GM12878 (cell line): ENCODE measurements at regions not wholly inside any gene's neighbourhood (a gene's known extent, or its start where the extent isn't known, plus 50 kb on each side); places are given as distances from the start of the nearest gene placed in this dataset.

Source experiments
- ATAC-seq: fragments of 200-7000 bp; cut with Tn5 transposase; 3 replicates; pipeline ENCODE4 v1.9.1; 2020; ENCODE audit warnings: mild to moderate bottlenecking, moderate library complexity
- BruUV-seq: library from RNA; stranded (reverse); fragments of 400-500 nt; replicated peaks from 2 replicates; lab custom pipeline; 2021; lab: Mats Ljungman, UMichigan
- CTCF ChIA-PET: fragments of 300-600 bp; sonication (Branson Sonifier 250); formaldehyde crosslinking; extraction: SDS; loops from one replicate; lab custom pipeline; 2021; ENCODE audit warnings: inconsistent platforms; lab: Yijun Ruan, JAX
- POLR2A ChIA-PET: fragments of 350-600 bp; formaldehyde crosslinking; extraction: SDS; loops from one replicate; lab custom pipeline; 2021; ENCODE audit warnings: inconsistent platforms; lab: Charles Lee
- RAD21 ChIA-PET: fragments of 300-600 bp; sonication (Branson Sonifier 250); formaldehyde crosslinking; loops from one replicate; lab custom pipeline; 2023; ENCODE audit warnings: antibody characterized with exemption; ENCODE audit not compliant: unreplicated experiment; lab: Charles Lee
- SMC1A ChIA-PET: fragments of 300-600 bp; sonication (Branson Sonifier 250); formaldehyde crosslinking; loops from one replicate; lab custom pipeline; 2023; ENCODE audit not compliant: unreplicated experiment, uncharacterized antibody; lab: Charles Lee
- DNase-seq: peaks from one replicate; pipeline ENCODE4 v3.0.0-alpha.2; 2011; ENCODE audit warnings: low read depth, low spot score
- FAIRE-seq: peaks from 3 replicates; lab custom pipeline; 2011; peaks lifted over from hg19 to GRCh38; lab: Jason Lieb, UNC
- H2AFZ ChIP-seq: 2 replicates; pipeline ENCODE4 v1.6.0; 2011; ENCODE audit warnings: low read depth, low read length, control low read depth; ENCODE audit not compliant: control insufficient read depth
- H3K27ac ChIP-seq: 2 replicates; pipeline ENCODE4 v1.5.1; 2011; ENCODE audit warnings: control low read depth; ENCODE audit not compliant: control insufficient read depth, insufficient read depth
- H3K27me3 ChIP-seq, 2 experiments: replicated peaks in 1 of 2; 2 replicates each; pipeline versions ENCODE4 v1.6.0 to v1.6.1; 2011; ENCODE audit warnings: low read length in 1 of 2; ENCODE audit not compliant: control insufficient read depth in 2 of 2, insufficient read depth in 2 of 2
- H3K36me3 ChIP-seq, 2 experiments: 2 replicates each; pipeline ENCODE4 v1.5.1; 2011; ENCODE audit warnings: low read length in 1 of 2; ENCODE audit not compliant: control insufficient read depth in 2 of 2, insufficient read depth in 2 of 2
- H3K4me1 ChIP-seq: 2 replicates; pipeline ENCODE4 v1.6.1; 2011; ENCODE audit warnings: mild to moderate bottlenecking, low read length, moderate library complexity, mixed read lengths; ENCODE audit not compliant: control insufficient read depth, insufficient read depth
- H3K4me2 ChIP-seq: 2 replicates; pipeline ENCODE4 v1.6.0; 2011; ENCODE audit warnings: control low read depth; ENCODE audit not compliant: control insufficient read depth, insufficient read depth
- H3K4me3 ChIP-seq: fragments of 200-600 bp; sonication (generic); 2 replicates; pipeline ENCODE4 v1.5.1; 2016
- H3K79me2 ChIP-seq: 2 replicates; pipeline ENCODE4 v1.6.0; 2011; ENCODE audit warnings: low read length; ENCODE audit not compliant: control insufficient read depth, insufficient read depth
- H3K9ac ChIP-seq: 2 replicates; pipeline ENCODE4 v1.8.0; 2011; ENCODE audit warnings: low read length, control low read depth, mixed read lengths; ENCODE audit not compliant: control insufficient read depth, insufficient read depth
- H3K9me3 ChIP-seq: replicated peaks from 3 replicates; pipeline ENCODE4 v1.5.1; 2011; ENCODE audit warnings: mild to moderate bottlenecking, low read length; ENCODE audit not compliant: control insufficient read depth, insufficient read depth
- H4K20me1 ChIP-seq: 2 replicates; pipeline ENCODE4 v1.6.0; 2011; ENCODE audit not compliant: control insufficient read depth, insufficient read depth
- ATF7 ChIP-seq: fragments of 450-650 bp; IDR thresholded peaks from 2 replicates; pipeline ENCODE4 v1.6.1; 2016; ENCODE audit warnings: low read depth, mild to moderate bottlenecking
- CBFB ChIP-seq: IDR thresholded peaks from 2 replicates; pipeline ENCODE4 v1.6.1; 2016; ENCODE audit warnings: antibody characterized with exemption, low read depth
- CBX3 ChIP-seq: fragments of 200-600 bp; sonication (generic); IDR thresholded peaks from 2 replicates; pipeline ENCODE4 v1.6.1; 2016; ENCODE audit warnings: low read depth, borderline replicate concordance
- CREB1 ChIP-seq: IDR thresholded peaks from 2 replicates; pipeline ENCODE4 v1.6.1; 2012; ENCODE audit warnings: low read depth, mild to moderate bottlenecking, inconsistent platforms
- EED ChIP-seq: sonication (generic); IDR thresholded peaks from 2 replicates; pipeline ENCODE4 v1.6.1; 2016; ENCODE audit warnings: antibody characterized with exemption, low read depth
- IRF5 ChIP-seq: fragments of 450-650 bp; IDR thresholded peaks from 2 replicates; pipeline ENCODE4 v1.6.1; 2017; ENCODE audit warnings: borderline replicate concordance
- KDM1A ChIP-seq: fragments of 200-600 bp; sonication (generic); IDR thresholded peaks from 2 replicates; pipeline ENCODE4 v1.6.1; 2016; ENCODE audit warnings: borderline replicate concordance
- NFXL1 ChIP-seq: fragments of 450-650 bp; IDR thresholded peaks from 2 replicates; pipeline ENCODE4 v1.6.1; 2017; ENCODE audit warnings: antibody characterized with exemption, mild to moderate bottlenecking, borderline replicate concordance
- PAX8 ChIP-seq: fragments of 450-650 bp; IDR thresholded peaks from 2 replicates; pipeline ENCODE4 v1.6.1; 2017; ENCODE audit warnings: mild to moderate bottlenecking, moderate library complexity
- RB1 ChIP-seq: fragments of 450-650 bp; formaldehyde crosslinking; IDR thresholded peaks from 2 replicates; pipeline ENCODE4 v1.6.1; 2017; ENCODE audit warnings: mild to moderate bottlenecking, borderline replicate concordance
- SIN3A ChIP-seq: IDR thresholded peaks from 2 replicates; pipeline ENCODE4 v1.6.1; 2012; ENCODE audit warnings: low read depth, low read length, improper control_type of control experiment
- STAT3 ChIP-seq: IDR thresholded peaks from 2 replicates; pipeline ENCODE4 v1.6.1; 2011; ENCODE audit warnings: low read depth, low read length, improper control_type of control experiment
- TBL1XR1 ChIP-seq: IDR thresholded peaks from 2 replicates; pipeline ENCODE4 v1.6.1; 2012; ENCODE audit warnings: low read depth, low read length, improper control_type of control experiment
- ZNF622 ChIP-seq: fragments of 450-650 bp; IDR thresholded peaks from 2 replicates; pipeline ENCODE4 v1.6.1; 2017; ENCODE audit warnings: mild to moderate bottlenecking, inconsistent platforms
- WGBS: methylation state at CpG from one replicate; pipeline ENCODE4 v1.1.6; 2016; ENCODE audit warnings: low lambda C conversion rate; ENCODE audit not compliant: insufficient replicate concordance, insufficient coverage; ENCODE audit errors: missing lambda C conversion rate; 5-methylcytosine and 5-hydroxymethylcytosine counted together
- in situ Hi-C: fragments of 300-500 bp; cut with MboI; formaldehyde crosslinking; loops from 9 replicates; pipeline ENCODE4 v1.14.3; 2018; ENCODE audit warnings: mixed read lengths
- intact Hi-C: fragments of 100-400 bp; cut with micrococcal nuclease; formaldehyde crosslinking; loops from one replicate; pipeline ENCODE4 v1.14.2; 2022; ENCODE audit not compliant: unreplicated experiment
- TF ChIP-seq, protein P1 (sequence below): IDR thresholded peaks from 2 replicates; pipeline ENCODE4 v1.6.1; 2012; ENCODE audit warnings: improper control_type of control experiment, low read depth, low read length; ENCODE audit not compliant: insufficient replicate concordance
- TF ChIP-seq, protein P2 (sequence below): IDR thresholded peaks from 2 replicates; pipeline ENCODE4 v1.6.1; 2012; ENCODE audit warnings: mild to moderate bottlenecking, low read depth, low read length

DNA sequence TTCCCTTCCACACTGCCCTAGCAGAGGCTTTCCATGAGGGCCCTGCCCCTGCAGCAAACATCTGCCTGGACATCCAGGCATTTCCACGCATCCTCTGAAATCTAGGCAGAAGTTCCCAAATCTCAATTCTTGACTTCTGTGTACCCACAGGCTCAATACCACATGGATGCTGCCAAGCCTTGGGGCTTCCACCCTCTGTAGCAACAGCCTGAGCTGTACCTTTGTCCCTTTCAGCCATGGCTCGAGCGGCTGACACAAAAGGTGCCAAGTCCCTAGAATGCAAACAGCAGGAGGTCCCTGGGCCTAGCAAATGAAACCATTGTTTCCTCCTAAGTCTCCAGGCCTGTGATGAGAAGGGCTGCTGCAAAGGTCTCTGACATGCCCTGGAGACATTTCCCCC lies 744.5 kb upstream of the LINC00305 start:
- no peaks in the 10 kb centered on the region for H3K4me1 ChIP-seq
- in situ Hi-C loops, result no loop called here
- TF ChIP-seq, protein P1, sequence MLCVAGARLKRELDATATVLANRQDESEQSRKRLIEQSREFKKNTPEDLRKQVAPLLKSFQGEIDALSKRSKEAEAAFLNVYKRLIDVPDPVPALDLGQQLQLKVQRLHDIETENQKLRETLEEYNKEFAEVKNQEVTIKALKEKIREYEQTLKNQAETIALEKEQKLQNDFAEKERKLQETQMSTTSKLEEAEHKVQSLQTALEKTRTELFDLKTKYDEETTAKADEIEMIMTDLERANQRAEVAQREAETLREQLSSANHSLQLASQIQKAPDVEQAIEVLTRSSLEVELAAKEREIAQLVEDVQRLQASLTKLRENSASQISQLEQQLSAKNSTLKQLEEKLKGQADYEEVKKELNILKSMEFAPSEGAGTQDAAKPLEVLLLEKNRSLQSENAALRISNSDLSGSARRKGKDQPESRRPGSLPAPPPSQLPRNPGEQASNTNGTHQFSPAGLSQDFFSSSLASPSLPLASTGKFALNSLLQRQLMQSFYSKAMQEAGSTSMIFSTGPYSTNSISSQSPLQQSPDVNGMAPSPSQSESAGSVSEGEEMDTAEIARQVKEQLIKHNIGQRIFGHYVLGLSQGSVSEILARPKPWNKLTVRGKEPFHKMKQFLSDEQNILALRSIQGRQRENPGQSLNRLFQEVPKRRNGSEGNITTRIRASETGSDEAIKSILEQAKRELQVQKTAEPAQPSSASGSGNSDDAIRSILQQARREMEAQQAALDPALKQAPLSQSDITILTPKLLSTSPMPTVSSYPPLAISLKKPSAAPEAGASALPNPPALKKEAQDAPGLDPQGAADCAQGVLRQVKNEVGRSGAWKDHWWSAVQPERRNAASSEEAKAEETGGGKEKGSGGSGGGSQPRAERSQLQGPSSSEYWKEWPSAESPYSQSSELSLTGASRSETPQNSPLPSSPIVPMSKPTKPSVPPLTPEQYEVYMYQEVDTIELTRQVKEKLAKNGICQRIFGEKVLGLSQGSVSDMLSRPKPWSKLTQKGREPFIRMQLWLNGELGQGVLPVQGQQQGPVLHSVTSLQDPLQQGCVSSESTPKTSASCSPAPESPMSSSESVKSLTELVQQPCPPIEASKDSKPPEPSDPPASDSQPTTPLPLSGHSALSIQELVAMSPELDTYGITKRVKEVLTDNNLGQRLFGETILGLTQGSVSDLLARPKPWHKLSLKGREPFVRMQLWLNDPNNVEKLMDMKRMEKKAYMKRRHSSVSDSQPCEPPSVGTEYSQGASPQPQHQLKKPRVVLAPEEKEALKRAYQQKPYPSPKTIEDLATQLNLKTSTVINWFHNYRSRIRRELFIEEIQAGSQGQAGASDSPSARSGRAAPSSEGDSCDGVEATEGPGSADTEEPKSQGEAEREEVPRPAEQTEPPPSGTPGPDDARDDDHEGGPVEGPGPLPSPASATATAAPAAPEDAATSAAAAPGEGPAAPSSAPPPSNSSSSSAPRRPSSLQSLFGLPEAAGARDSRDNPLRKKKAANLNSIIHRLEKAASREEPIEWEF, result no peak
- no peak for TF ChIP-seq TBL1XR1
- TF ChIP-seq CBX3, result no peak
- TF ChIP-seq RB1, result no peak
- no peak for TF ChIP-seq SIN3A
- TF ChIP-seq ZNF622, result no peak
- TF ChIP-seq IRF5, result no peak
- no peak for TF ChIP-seq ATF7
- TF ChIP-seq CBFB, result no peak
- no peak for TF ChIP-seq EED
- TF ChIP-seq NFXL1, result no peak
- no peak for TF ChIP-seq KDM1A
- TF ChIP-seq, protein P2, sequence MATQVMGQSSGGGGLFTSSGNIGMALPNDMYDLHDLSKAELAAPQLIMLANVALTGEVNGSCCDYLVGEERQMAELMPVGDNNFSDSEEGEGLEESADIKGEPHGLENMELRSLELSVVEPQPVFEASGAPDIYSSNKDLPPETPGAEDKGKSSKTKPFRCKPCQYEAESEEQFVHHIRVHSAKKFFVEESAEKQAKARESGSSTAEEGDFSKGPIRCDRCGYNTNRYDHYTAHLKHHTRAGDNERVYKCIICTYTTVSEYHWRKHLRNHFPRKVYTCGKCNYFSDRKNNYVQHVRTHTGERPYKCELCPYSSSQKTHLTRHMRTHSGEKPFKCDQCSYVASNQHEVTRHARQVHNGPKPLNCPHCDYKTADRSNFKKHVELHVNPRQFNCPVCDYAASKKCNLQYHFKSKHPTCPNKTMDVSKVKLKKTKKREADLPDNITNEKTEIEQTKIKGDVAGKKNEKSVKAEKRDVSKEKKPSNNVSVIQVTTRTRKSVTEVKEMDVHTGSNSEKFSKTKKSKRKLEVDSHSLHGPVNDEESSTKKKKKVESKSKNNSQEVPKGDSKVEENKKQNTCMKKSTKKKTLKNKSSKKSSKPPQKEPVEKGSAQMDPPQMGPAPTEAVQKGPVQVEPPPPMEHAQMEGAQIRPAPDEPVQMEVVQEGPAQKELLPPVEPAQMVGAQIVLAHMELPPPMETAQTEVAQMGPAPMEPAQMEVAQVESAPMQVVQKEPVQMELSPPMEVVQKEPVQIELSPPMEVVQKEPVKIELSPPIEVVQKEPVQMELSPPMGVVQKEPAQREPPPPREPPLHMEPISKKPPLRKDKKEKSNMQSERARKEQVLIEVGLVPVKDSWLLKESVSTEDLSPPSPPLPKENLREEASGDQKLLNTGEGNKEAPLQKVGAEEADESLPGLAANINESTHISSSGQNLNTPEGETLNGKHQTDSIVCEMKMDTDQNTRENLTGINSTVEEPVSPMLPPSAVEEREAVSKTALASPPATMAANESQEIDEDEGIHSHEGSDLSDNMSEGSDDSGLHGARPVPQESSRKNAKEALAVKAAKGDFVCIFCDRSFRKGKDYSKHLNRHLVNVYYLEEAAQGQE, result no peak
- TF ChIP-seq PAX8, result no peak
- TF ChIP-seq CREB1, result no peak
- TF ChIP-seq STAT3, result no peak

More for the DNA sequence above, 744.5 kb upstream of the LINC00305 start:
- Histone ChIP-seq H3K79me2 (no peaks in the 10 kb centered on the region), H4K20me1 (no peaks in the 10 kb centered on the region), H3K9ac (no peak overlapping the region), H3K9me3 (no peaks in the 10 kb centered on the region), H3K4me3 (no peak overlapping the region), H3K4me2 (no peak overlapping the region), H2AFZ (no peak overlapping the region), H3K27me3 (no peaks in the 10 kb centered on the region), H3K27ac (no peak overlapping the region), H3K36me3 (no peaks in the 10 kb centered on the region)
- no peak for ATAC-seq
- no TSS peak for BruUV-seq
- ChIA-PET POLR2A (interaction anchor here (1.0 kb wide), 1 partner anchor 27 kb away, joined by 3 read pairs; no protein-coding TSS in a partner anchor), SMC1A (interaction anchor here (0.7 kb wide), 1 partner anchor 12 kb away, joined by 3 read pairs; no protein-coding TSS in a partner anchor), CTCF (interaction anchor here (1.6 kb wide), 1 partner anchor 22 kb away, joined by 3 read pairs; no protein-coding TSS in a partner anchor), RAD21 (no interaction called here)
- intact Hi-C loops, result no loop called here
- no peak for DNase-seq
- WGBS, result 43% methylated on average over 3 of the region's 3 CpGs
- no peak for FAIRE-seq
